ENCODE measurements at regions not wholly inside any gene's neighbourhood (a gene's known extent, or its start where the extent isn't known, plus 50 kb on each side); places are given as distances from the start of the nearest gene placed in this dataset.
"Not testable (repeated sequence)": the region's sequence is repeated elsewhere in the genome, so short reads cannot be mapped to it uniquely, and the experiment has no call there.

DNA sequence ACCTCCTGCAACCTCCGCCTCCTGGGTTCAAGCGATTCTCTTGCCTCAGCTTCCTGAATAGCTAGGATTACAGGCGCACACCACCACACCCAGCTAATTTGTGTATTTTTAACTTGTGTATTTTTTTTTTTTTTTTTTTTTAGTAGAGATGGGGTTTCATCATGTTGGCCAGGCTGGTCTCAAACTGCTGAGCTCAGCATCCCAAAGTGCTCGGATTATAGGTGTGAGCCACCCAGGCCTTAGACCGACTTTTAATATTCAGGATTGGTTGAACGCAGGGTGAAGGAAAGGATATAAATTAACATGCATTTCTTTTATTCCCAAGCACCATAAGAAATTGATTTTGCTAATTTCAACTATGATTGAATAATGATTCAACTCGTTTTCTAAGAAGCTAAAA lies 798.6 kb downstream of the GATA3 start:
- intact Hi-C loops (cut with DNase I, micrococcal nuclease) = no loop called here
- DNase-seq (no peak), ATAC-seq (no peak)
- TF ChIP-seq, protein P1, sequence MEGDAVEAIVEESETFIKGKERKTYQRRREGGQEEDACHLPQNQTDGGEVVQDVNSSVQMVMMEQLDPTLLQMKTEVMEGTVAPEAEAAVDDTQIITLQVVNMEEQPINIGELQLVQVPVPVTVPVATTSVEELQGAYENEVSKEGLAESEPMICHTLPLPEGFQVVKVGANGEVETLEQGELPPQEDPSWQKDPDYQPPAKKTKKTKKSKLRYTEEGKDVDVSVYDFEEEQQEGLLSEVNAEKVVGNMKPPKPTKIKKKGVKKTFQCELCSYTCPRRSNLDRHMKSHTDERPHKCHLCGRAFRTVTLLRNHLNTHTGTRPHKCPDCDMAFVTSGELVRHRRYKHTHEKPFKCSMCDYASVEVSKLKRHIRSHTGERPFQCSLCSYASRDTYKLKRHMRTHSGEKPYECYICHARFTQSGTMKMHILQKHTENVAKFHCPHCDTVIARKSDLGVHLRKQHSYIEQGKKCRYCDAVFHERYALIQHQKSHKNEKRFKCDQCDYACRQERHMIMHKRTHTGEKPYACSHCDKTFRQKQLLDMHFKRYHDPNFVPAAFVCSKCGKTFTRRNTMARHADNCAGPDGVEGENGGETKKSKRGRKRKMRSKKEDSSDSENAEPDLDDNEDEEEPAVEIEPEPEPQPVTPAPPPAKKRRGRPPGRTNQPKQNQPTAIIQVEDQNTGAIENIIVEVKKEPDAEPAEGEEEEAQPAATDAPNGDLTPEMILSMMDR (IDR thresholded peaks at IDR 0.05) = no peak
- no peaks in the 10 kb centered on the region for H3K9me3 ChIP-seq
- H3K36me3 ChIP-seq (ENCODE audit: low read depth) = no peaks in the 10 kb centered on the region
- no peaks in the 10 kb centered on the region for H3K4me1 ChIP-seq (ENCODE audit: low read depth)
- H3K4me3 ChIP-seq = no peak overlapping the region

DNA sequence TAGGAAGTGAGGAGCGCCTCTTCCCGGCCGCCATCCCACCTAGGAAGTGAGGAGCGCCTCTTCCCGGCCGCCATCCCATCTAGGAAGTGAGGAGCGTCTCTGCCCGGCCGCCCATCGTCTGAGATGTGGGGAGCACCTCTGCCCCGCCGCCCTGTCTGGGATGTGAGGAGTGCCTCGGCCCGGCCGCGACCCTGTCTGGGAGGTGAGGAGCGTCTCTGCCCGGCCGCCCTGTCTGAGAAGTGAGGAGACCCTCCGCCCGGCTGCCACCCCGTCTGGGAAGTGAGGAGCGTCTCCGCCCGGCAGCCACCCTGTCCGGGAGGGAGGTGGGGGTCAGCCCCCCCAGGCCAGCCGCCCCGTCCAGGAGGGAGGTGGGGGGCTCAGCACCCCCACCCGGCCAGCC lies 814.4 kb downstream of the GATA3 start:
- H3K4me1 ChIP-seq (ENCODE audit: low read depth); ATAC-seq; DNase-seq; H3K9me3 ChIP-seq; H3K4me3 ChIP-seq; intact Hi-C loops (cut with DNase I, micrococcal nuclease); H3K36me3 ChIP-seq (ENCODE audit: low read depth): not testable (repeated sequence)

- H3K9me3 ChIP-seq = no peaks in the 10 kb centered on the region
- DNase-seq = no peak
- H3K36me3 ChIP-seq (ENCODE audit: low read depth) = no peaks in the 10 kb centered on the region
- no peak for ATAC-seq
- no peaks in the 10 kb centered on the region for H3K4me1 ChIP-seq (ENCODE audit: low read depth)
- TF ChIP-seq, protein P1 (IDR thresholded peaks at IDR 0.05) = no peak
- intact Hi-C loops (cut with DNase I, micrococcal nuclease) = no loop called here
- no peak overlapping the region for H3K4me3 ChIP-seq
Observed at GRCh38 chr10:8873310-8873709, 818.8 kb downstream of the GATA3 start.

DNA sequence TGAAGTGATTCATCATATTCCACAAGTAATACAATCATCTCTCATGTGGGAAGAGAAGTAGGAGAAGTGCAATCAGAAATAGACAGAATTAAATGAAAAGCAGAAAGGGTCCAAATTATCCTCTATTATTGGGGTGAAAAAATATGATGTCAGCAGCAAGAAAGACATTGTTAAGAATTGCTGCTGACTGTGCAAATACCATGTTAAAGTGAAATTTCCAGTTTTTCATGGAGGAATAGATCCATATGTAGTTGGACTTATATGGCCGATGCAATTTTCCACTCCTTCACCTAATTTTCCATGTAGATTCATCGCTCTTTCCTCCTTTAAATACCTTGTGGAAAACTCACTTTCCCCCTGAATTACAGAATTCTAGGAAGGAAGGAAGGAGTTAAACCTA lies 819.8 kb downstream of the GATA3 start:
- no peaks in the 10 kb centered on the region for H3K4me1 ChIP-seq (ENCODE audit: low read depth)
- ATAC-seq = no peak
- intact Hi-C loops (cut with DNase I, micrococcal nuclease) = no loop called here
- no peaks in the 10 kb centered on the region for H3K36me3 ChIP-seq (ENCODE audit: low read depth)
- DNase-seq = no peak
- no peaks in the 10 kb centered on the region for H3K9me3 ChIP-seq
- TF ChIP-seq, protein P1 (IDR thresholded peaks at IDR 0.05) = no peak
- no peak overlapping the region for H3K4me3 ChIP-seq

GRCh38 chr10:8874972-8875371 lies 820.5 kb downstream of the GATA3 start:
- TF ChIP-seq, protein P1 (IDR thresholded peaks at IDR 0.05) = no peak
- Histone ChIP-seq H3K36me3 (ENCODE audit: low read depth) (no peaks in the 10 kb centered on the region), H3K9me3 (no peaks in the 10 kb centered on the region), H3K4me1 (ENCODE audit: low read depth) (no peaks in the 10 kb centered on the region), H3K4me3 (no peak overlapping the region)
- no peak for ATAC-seq
- intact Hi-C loops (cut with DNase I, micrococcal nuclease) = no loop called here
- no peak for DNase-seq

GRCh38 chr10:8876171-8876570 lies 821.7 kb downstream of the GATA3 start:
- intact Hi-C loops (cut with DNase I, micrococcal nuclease) = no loop called here
- no peaks in the 10 kb centered on the region for H3K9me3 ChIP-seq

More at GRCh38 chr10:8876171-8876570, 821.7 kb downstream of the GATA3 start:
- Histone ChIP-seq H3K4me1 (ENCODE audit: low read depth) (no peaks in the 10 kb centered on the region), H3K4me3 (no peak overlapping the region), H3K36me3 (ENCODE audit: low read depth) (no peaks in the 10 kb centered on the region)
- TF ChIP-seq, protein P1 (IDR thresholded peaks at IDR 0.05) = no peak
- DNase-seq (no peak), ATAC-seq (no peak)

Data from mucosa of descending colon (tissue), 3 donors.